Fibroblast of lung (primary cell): ENCODE measurements at regions not wholly inside any gene's neighbourhood (a gene's known extent, or its start where the extent isn't known, plus 50 kb on each side); places are given as distances from the start of the nearest gene placed in this dataset.

Experiments
- DNase-seq, 2 donors: peaks; one replicate each; pipeline versions ENCODE4 v3.0.0 to v3.0.0-alpha.2; 2010; ENCODE audit warnings: low read depth in 2 of 2
- H2AFZ ChIP-seq: 2 replicates; pipeline ENCODE4 v1.5.1; 2012; ENCODE audit warnings: low read length, control low read depth, inconsistent platforms
- H3K27ac ChIP-seq: 2 replicates; pipeline ENCODE4 v1.5.1; 2011; ENCODE audit warnings: low read length, control low read depth; ENCODE audit not compliant: insufficient read depth
- H3K27me3 ChIP-seq: 2 replicates; pipeline ENCODE4 v1.5.1; 2011; ENCODE audit warnings: mild to moderate bottlenecking, low read length; ENCODE audit not compliant: control insufficient read depth, insufficient read depth
- H3K36me3 ChIP-seq: 2 replicates; pipeline ENCODE4 v1.5.1; 2011; ENCODE audit warnings: low read length; ENCODE audit not compliant: control insufficient read depth, insufficient read depth
- H3K4me1 ChIP-seq: 2 replicates; pipeline ENCODE4 v1.5.1; 2011; ENCODE audit warnings: low read length; ENCODE audit not compliant: control insufficient read depth, insufficient read depth; ENCODE audit errors: extremely low read depth
- H3K4me2 ChIP-seq: 2 replicates; pipeline ENCODE4 v1.5.1; 2011; ENCODE audit warnings: low read length, control low read depth; ENCODE audit not compliant: insufficient read depth; ENCODE audit errors: extremely low read depth
- H3K4me3 ChIP-seq, 4 experiments: fragments of 200-600 bp in 1 of 4; sonication (generic) in 1 of 4; replicated peaks in 1 of 4; 2 replicates each; pipeline ENCODE4 v1.5.1; 2011 to 2016; ENCODE audit warnings: low read length in 4 of 4, low read depth in 3 of 4, mild to moderate bottlenecking in 3 of 4, control low read depth in 2 of 4, inconsistent platforms in 1 of 4, mixed read lengths in 1 of 4; ENCODE audit not compliant: insufficient read depth in 1 of 4; ENCODE audit errors: control extremely low read depth in 1 of 4
- H3K79me2 ChIP-seq: 2 replicates; pipeline ENCODE4 v1.5.1; 2012; ENCODE audit warnings: mild to moderate bottlenecking, low read length, inconsistent platforms; ENCODE audit not compliant: control insufficient read depth, insufficient read depth
- H3K9ac ChIP-seq: 2 replicates; pipeline ENCODE4 v1.5.1; 2011; ENCODE audit warnings: mild to moderate bottlenecking, low read length, control low read depth; ENCODE audit not compliant: insufficient read depth
- H3K9me3 ChIP-seq: 2 replicates; pipeline ENCODE4 v1.5.1; 2012; ENCODE audit warnings: low read depth, low read length; ENCODE audit not compliant: control insufficient read depth, insufficient read depth
- H4K20me1 ChIP-seq: 2 replicates; pipeline ENCODE4 v1.5.1; 2011; ENCODE audit warnings: low read length; ENCODE audit not compliant: control insufficient read depth, insufficient read depth; ENCODE audit errors: extremely low read depth
- EZH2 ChIP-seq: IDR thresholded peaks from 2 replicates; pipeline ENCODE4 v1.5.1; 2012; ENCODE audit warnings: low read length, control low read depth, mild to moderate bottlenecking; ENCODE audit errors: missing control alignments
- TF ChIP-seq, protein P1 (sequence below), 2 donors: IDR thresholded peaks in 1 of 2; conservative IDR thresholded peaks in 1 of 2; 1 replicate in 1 of 2; 2 replicates in 1 of 2; pipeline ENCODE4 v1.5.1; 2011 to 2012; ENCODE audit warnings: low read length in 2 of 2, control low read depth in 1 of 2, inconsistent platforms in 1 of 2, low read depth in 1 of 2, mild to moderate bottlenecking in 1 of 2

DNA sequence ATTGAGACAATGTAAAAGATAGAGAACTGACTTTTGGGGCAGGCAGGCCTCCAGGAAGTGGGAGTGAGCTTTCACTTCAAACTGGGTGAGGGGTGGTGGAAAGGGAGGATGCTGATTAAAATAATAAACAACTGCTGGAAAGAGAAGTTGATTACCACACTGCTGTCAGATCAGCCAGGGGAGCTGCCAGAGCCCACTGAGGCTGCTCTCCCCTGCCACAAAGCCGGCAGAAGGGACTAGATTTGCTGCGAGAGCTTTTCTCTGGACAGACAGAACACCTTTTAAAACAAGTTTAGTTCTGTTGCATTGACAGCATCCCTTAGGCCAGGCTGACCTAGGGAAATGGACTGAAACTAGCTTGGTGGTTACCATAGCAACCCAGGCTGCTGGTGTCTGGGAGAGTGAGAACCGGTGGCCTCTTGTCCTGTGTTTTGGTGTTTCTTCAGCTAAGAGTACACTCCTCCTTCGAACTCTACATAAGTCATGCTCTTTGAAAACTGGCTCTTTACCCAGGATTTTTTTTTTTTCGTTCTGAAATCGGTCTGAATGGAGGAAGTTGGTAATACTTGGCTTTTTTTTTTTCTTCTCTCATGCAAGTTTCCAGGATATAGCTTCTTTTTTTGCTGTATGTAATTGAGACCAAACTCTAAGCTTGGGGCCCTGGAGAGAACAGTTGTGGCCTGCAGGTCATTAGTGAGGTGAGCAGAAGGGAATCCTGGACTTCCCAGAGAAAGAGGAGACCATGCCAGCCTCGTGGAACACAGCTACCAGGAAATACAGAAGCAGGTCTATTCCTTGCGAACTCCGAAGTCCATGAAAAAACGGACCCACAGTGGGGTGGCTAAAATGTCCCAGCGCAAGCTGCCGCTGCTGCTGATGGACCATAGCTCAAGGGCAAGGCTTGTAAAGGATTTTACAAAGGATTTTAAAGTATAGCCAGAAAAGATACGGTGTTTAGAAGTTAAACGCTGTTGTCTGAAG, 374.4 kb downstream of the UTRN start:
- no peaks in the 10 kb centered on the region for H4K20me1 ChIP-seq
- H3K9ac ChIP-seq: no peak overlapping the region
- H3K4me2 ChIP-seq: peak overlapping the region; percentile 50
- no peaks in the 10 kb centered on the region for H3K79me2 ChIP-seq
- TF ChIP-seq EZH2: no peak
- TF ChIP-seq, protein P1, sequence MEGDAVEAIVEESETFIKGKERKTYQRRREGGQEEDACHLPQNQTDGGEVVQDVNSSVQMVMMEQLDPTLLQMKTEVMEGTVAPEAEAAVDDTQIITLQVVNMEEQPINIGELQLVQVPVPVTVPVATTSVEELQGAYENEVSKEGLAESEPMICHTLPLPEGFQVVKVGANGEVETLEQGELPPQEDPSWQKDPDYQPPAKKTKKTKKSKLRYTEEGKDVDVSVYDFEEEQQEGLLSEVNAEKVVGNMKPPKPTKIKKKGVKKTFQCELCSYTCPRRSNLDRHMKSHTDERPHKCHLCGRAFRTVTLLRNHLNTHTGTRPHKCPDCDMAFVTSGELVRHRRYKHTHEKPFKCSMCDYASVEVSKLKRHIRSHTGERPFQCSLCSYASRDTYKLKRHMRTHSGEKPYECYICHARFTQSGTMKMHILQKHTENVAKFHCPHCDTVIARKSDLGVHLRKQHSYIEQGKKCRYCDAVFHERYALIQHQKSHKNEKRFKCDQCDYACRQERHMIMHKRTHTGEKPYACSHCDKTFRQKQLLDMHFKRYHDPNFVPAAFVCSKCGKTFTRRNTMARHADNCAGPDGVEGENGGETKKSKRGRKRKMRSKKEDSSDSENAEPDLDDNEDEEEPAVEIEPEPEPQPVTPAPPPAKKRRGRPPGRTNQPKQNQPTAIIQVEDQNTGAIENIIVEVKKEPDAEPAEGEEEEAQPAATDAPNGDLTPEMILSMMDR (conservative IDR thresholded peaks at IDR 0.05 in 1 of 2, IDR thresholded peaks at IDR 0.05 in 1 of 2; ENCODE audit: low read depth in 1 of 2, low read length in 2 of 2): no peak
- peak overlapping the region; percentile 27 for H3K27ac ChIP-seq
- no peaks in the 10 kb centered on the region for H3K36me3 ChIP-seq
- H2AFZ ChIP-seq: no peak overlapping the region
- DNase-seq: peak; percentile 44 to 87
- H3K4me3 ChIP-seq: peak overlapping the region in 1 of 4 experiments; percentile 31
- no peaks in the 10 kb centered on the region for H3K27me3 ChIP-seq
- no peaks in the 10 kb centered on the region for H3K4me1 ChIP-seq
- H3K9me3 ChIP-seq: no peaks in the 10 kb centered on the region

DNA sequence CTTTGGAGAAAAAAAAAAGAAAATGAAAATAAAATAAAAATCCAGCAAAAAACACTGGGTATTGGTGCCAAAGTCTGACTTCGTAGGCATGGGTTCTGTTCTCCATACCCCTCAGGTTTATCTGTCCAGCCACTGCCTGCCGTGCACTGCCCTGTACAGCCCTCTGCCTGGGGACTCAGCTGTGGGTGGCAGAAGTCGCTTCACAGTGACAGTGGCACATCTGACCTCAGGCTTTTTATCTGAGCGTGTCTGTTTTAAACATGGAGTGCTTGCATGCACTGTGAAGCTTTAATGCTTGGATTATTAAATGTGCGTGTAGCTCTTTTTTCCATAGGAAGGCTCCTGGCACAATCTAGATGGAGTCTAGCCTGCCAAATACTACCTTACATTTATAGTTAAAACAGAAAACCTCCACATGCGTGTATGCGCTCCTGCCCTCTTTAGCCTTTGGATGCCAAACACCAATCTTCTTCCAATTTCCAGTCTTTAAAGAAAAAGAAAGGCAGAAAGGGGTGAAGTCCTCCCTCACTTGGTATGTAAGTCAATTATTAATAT, 375.5 kb downstream of the UTRN start:
- Histone ChIP-seq H3K9ac (no peak overlapping the region), H3K27ac (no peak overlapping the region), H2AFZ (no peak overlapping the region), H3K27me3 (no peaks in the 10 kb centered on the region), H3K4me2 (peak overlapping the region; percentile 40), H3K79me2 (no peaks in the 10 kb centered on the region), H3K4me3 (peak overlapping the region in 2 of 4 experiments; percentile 9 to 30), H4K20me1 (no peaks in the 10 kb centered on the region), H3K36me3 (no peaks in the 10 kb centered on the region), H3K4me1 (no peaks in the 10 kb centered on the region), H3K9me3 (no peaks in the 10 kb centered on the region)
- DNase-seq: no peak
- no peak for TF ChIP-seq EZH2

DNA sequence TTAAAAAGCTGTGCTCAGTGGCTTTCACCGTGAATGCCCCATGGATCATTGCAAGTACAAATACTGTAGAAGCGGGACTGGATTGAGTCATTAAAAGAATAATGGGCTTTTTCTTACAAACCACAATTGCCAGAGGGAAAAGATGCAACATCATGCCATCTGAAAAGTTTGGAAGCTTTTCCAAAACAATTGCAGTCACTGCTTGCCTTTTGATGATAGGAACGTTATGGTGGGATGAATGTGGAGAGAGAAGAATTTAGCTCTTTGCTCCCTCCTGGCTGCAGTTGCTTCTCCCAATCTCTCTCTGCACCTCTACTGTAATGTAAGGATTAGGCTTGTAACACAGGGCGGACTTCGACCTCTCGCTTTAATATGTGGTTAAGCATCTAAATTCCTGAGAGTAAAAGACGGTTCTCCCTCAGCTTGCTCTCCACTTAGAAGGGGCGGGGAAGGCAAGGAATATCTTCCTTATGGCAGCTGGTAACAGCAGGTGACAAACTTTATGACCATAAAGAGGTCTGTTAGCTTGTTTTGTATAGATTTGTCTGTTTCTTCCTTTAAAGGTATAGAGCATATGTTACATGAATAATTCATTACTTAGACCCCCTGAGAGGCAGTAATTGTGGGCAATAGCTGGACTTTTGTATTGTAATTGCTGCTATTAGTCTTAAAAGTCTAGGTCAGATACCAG, 376.1 kb downstream of the UTRN start:
- no peak overlapping the region for H2AFZ ChIP-seq
- no peak overlapping the region for H3K27ac ChIP-seq
- no peaks in the 10 kb centered on the region for H3K4me1 ChIP-seq
- peak overlapping the region; percentile 40 for H3K4me2 ChIP-seq
- H3K4me3 ChIP-seq: peak overlapping the region in 2 of 4 experiments; percentile 9 to 30
- H3K79me2 ChIP-seq: no peaks in the 10 kb centered on the region
- peak; percentile 62 for DNase-seq
- TF ChIP-seq EZH2: no peak
- TF ChIP-seq, protein P1 (conservative IDR thresholded peaks at IDR 0.05 in 1 of 2, IDR thresholded peaks at IDR 0.05 in 1 of 2; ENCODE audit: low read depth in 1 of 2, low read length in 2 of 2): no peak
- H3K36me3 ChIP-seq: no peaks in the 10 kb centered on the region
- no peaks in the 10 kb centered on the region for H4K20me1 ChIP-seq
- H3K9me3 ChIP-seq: no peaks in the 10 kb centered on the region
- H3K9ac ChIP-seq: no peak overlapping the region
- H3K27me3 ChIP-seq: no peaks in the 10 kb centered on the region
